ENCODE measurements at regions not wholly inside any gene's neighbourhood (a gene's known extent, or its start where the extent isn't known, plus 50 kb on each side); places are given as distances from the start of the nearest gene placed in this dataset.
"Not testable (repeated sequence)": the region's sequence is repeated elsewhere in the genome, so short reads cannot be mapped to it uniquely, and the experiment has no call there.

DNA sequence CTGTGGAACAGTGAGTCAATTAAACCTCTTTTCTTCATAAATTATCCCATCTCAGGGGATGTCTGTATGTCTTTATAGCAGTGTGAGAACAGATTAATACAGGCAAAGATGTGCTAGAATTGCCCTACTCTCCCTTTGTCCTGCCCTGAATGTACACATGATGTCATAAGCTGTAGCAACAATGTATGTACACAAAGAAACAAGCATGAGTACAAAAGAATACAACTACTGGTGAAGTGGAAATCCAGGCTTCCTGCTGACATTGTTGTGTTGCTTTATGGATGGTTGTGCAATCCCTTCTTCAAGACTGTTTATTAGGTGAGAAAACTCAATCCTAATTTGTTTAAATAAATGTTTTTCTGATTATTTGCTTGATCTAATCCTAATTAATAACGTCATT is 446.6 kb downstream of the DSC3 start:
- ATAC-seq (no peak), DNase-seq (no peak)
- 42 to 50% methylated on average over 1 of the region's 1 CpG for WGBS, 2 donors
- intact Hi-C loops (cut with DNase I), result no loop called here
- H3K27ac ChIP-seq, result no peak overlapping the region
- no peaks in the 10 kb centered on the region for H3K36me3 ChIP-seq (replicated peaks in 1 of 2; ENCODE audit: insufficient read depth in 1 of 2, low read depth in 2 of 2)
- TF ChIP-seq, protein P1, sequence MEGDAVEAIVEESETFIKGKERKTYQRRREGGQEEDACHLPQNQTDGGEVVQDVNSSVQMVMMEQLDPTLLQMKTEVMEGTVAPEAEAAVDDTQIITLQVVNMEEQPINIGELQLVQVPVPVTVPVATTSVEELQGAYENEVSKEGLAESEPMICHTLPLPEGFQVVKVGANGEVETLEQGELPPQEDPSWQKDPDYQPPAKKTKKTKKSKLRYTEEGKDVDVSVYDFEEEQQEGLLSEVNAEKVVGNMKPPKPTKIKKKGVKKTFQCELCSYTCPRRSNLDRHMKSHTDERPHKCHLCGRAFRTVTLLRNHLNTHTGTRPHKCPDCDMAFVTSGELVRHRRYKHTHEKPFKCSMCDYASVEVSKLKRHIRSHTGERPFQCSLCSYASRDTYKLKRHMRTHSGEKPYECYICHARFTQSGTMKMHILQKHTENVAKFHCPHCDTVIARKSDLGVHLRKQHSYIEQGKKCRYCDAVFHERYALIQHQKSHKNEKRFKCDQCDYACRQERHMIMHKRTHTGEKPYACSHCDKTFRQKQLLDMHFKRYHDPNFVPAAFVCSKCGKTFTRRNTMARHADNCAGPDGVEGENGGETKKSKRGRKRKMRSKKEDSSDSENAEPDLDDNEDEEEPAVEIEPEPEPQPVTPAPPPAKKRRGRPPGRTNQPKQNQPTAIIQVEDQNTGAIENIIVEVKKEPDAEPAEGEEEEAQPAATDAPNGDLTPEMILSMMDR (IDR thresholded peaks at IDR 0.05), result no peak
- no peak for TF ChIP-seq POLR2A (IDR thresholded peaks at IDR 0.05)
- H3K4me1 ChIP-seq, result no peaks in the 10 kb centered on the region
- no peaks in the 10 kb centered on the region for H3K27me3 ChIP-seq
- H3K4me3 ChIP-seq, result no peak overlapping the region
- H3K9me3 ChIP-seq, result no peaks in the 10 kb centered on the region

DNA sequence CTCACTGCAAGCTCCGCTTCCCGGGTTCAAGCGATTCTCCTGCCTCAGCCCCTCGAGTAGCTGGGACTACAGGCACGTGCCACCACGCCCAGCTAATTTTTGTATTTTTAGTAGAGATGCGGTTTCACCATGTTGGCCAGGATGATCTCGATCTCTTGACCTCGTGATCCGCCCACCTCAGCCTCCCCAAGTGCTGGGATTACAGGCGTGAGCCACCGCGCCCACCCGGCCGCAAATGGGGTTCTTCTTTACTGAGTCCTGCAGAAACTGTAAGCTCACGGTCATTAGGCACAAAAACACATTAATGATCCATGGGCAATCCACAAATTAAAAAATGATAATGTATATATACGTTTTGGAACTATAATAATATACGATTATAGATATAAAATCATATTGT is 447.6 kb downstream of the DSC3 start:
- H3K9me3 ChIP-seq; H3K4me3 ChIP-seq; H3K27ac ChIP-seq; ATAC-seq; H3K27me3 ChIP-seq; DNase-seq; intact Hi-C loops (cut with DNase I); H3K4me1 ChIP-seq; H3K36me3 ChIP-seq (replicated peaks in 1 of 2; ENCODE audit: insufficient read depth in 1 of 2, low read depth in 2 of 2): not testable (repeated sequence)
- WGBS, 2 donors, result 81 to 84% methylated on average over 18 of the region's 18 CpGs

DNA sequence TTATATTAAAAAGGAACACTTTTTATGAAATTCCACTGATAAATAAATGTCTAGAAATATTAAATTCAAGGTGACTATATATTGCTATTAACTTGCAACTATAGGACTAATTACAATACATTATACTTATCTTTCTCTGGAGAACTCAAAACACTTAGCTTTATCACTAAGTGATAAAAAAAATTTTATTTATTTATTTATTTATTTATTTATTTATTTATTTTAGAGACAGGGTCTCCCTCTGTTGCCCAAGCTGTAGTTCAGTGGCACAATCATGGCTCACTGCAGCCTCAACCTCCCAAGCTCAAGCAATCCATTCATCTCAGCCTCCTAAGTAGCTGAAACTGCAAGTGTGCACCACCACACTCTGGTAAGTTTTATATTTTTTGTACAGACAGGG is 451.1 kb downstream of the DSC3 start:
- H3K9me3 ChIP-seq, result no peaks in the 10 kb centered on the region
- H3K27ac ChIP-seq, result no peak overlapping the region
- no peak overlapping the region for H3K4me3 ChIP-seq
- H3K27me3 ChIP-seq, result no peaks in the 10 kb centered on the region
- no peaks in the 10 kb centered on the region for H3K36me3 ChIP-seq (replicated peaks in 1 of 2; ENCODE audit: insufficient read depth in 1 of 2, low read depth in 2 of 2)
- TF ChIP-seq, protein P1 (IDR thresholded peaks at IDR 0.05), result no peak
- TF ChIP-seq POLR2A (IDR thresholded peaks at IDR 0.05), result no peak
- ATAC-seq (no peak), DNase-seq (no peak)
- intact Hi-C loops (cut with DNase I), result no loop called here
- no peaks in the 10 kb centered on the region for H3K4me1 ChIP-seq

DNA sequence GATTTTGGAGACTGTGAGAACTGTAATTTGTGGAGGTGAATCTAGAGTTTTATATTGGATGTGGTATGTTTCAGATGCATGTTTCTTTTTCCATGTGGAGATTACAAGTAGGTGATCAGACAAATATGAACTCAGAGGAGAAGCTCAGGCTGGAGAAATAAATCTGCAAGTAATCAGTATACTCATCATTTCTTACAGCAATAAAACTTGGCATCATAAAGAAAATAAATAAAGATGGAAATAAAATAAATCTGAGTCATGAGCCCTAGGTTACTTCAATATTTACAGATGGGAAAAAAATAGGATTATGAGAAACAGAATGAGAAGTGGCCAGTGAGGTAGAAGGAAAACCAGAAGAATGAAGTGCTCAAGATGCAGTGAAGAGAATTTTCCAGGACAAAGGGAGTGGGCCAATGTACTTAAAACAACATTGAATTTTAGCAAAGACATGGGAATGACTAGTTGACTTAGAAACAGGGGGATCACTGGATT is 453.8 kb downstream of the DSC3 start:
- DNase-seq, result no peak
- TF ChIP-seq POLR2A (IDR thresholded peaks at IDR 0.05), result no peak
- TF ChIP-seq, protein P1 (IDR thresholded peaks at IDR 0.05), result no peak
- Histone ChIP-seq H3K36me3 (replicated peaks in 1 of 2; ENCODE audit: insufficient read depth in 1 of 2, low read depth in 2 of 2) (no peaks in the 10 kb centered on the region), H3K27ac (no peak overlapping the region), H3K4me3 (no peak overlapping the region), H3K27me3 (no peaks in the 10 kb centered on the region), H3K9me3 (no peaks in the 10 kb centered on the region), H3K4me1 (no peaks in the 10 kb centered on the region)
- no peak for ATAC-seq
- intact Hi-C loops (cut with DNase I), result no loop called here

DNA sequence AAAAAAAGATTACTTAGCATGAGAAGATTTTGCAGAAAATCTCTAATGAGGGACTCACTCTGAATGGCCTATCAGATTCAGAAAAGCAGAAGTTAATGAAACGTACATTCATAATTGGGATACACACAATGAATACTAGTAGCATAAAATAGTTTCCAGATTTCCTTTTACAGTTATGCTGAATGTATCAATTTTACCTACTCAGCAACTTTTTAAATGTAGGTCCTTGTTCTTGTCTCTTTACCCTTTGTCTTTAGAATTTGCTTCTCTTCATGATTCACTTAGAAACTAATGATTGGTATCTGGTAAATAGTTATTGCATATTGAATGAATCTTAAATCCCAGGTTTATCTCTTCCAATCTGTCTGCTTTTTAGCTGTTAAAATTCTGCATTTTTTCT is 458.8 kb downstream of the DSC3 start:
- Histone ChIP-seq H3K27me3 (no peaks in the 10 kb centered on the region), H3K4me1 (no peaks in the 10 kb centered on the region)
- 57 to 65% methylated on average over 1 of the region's 1 CpG for WGBS, 2 donors

More for the DNA sequence above, 458.8 kb downstream of the DSC3 start:
- no peak overlapping the region for H3K27ac ChIP-seq
- DNase-seq (no peak), ATAC-seq (no peak)
- H3K9me3 ChIP-seq, result no peaks in the 10 kb centered on the region
- no peak overlapping the region for H3K4me3 ChIP-seq
- H3K36me3 ChIP-seq (replicated peaks in 1 of 2; ENCODE audit: insufficient read depth in 1 of 2, low read depth in 2 of 2), result no peaks in the 10 kb centered on the region
- intact Hi-C loops (cut with DNase I), result no loop called here
- TF ChIP-seq, protein P1 (IDR thresholded peaks at IDR 0.05), result no peak
- TF ChIP-seq POLR2A (IDR thresholded peaks at IDR 0.05), result no peak

All from body of pancreas (tissue), 4 donors.